H7 (cell line): ENCODE measurements at regions not wholly inside any gene's neighbourhood (a gene's known extent, or its start where the extent isn't known, plus 50 kb on each side); places are given as distances from the start of the nearest gene placed in this dataset.
A peak's percentile ranks its signal among the peaks of the same experiment; 100 is the strongest.

Experiments
- DNase-seq: peaks from one replicate; pipeline ENCODE4 v3.0.0; 2012
- H3K27me3 ChIP-seq: 2 replicates; pipeline ENCODE4 v1.6.0; 2011; ENCODE audit warnings: mild to moderate bottlenecking, low read length; ENCODE audit not compliant: control insufficient read depth, insufficient read depth
- H3K36me3 ChIP-seq: replicated peaks from 2 replicates; pipeline ENCODE4 v1.5.1; 2011; ENCODE audit warnings: low read length; ENCODE audit not compliant: control insufficient read depth, insufficient read depth
- H3K4me3 ChIP-seq: 2 replicates; pipeline ENCODE4 v1.5.1; 2011; ENCODE audit warnings: low read depth, mild to moderate bottlenecking, control low read depth, low read length, moderate library complexity; ENCODE audit not compliant: insufficient read depth

GRCh38 chrX:10759141-10759799, 138.9 kb upstream of the MID1 start:
- no peaks in the 10 kb centered on the region for H3K36me3 ChIP-seq
- no peak overlapping the region for H3K4me3 ChIP-seq
- DNase-seq: peak; percentile 58
- no peaks in the 10 kb centered on the region for H3K27me3 ChIP-seq

GRCh38 chrX:10761447-10761846, 141.1 kb upstream of the MID1 start:
- DNase-seq: no peak
- H3K36me3 ChIP-seq: no peaks in the 10 kb centered on the region
- no peaks in the 10 kb centered on the region; the same call in 1 of the 2 replicates for H3K27me3 ChIP-seq
- no peak overlapping the region for H3K4me3 ChIP-seq

GRCh38 chrX:10769195-10769594, 148.8 kb upstream of the MID1 start:
- Histone ChIP-seq H3K4me3 (no peak overlapping the region), H3K36me3 (no peaks in the 10 kb centered on the region), H3K27me3 (no peaks in the 10 kb centered on the region; the same call in 1 of the 2 replicates)
- DNase-seq: peak; percentile 59

- no peak overlapping the region for H3K4me3 ChIP-seq
- peak; percentile 40 for DNase-seq
- H3K27me3 ChIP-seq: no peaks in the 10 kb centered on the region; the same call in 1 of the 2 replicates
- no peaks in the 10 kb centered on the region for H3K36me3 ChIP-seq
Observed at GRCh38 chrX:10769696-10770619, 149.6 kb upstream of the MID1 start.

GRCh38 chrX:10773318-10773717, 152.9 kb upstream of the MID1 start:
- no peak for DNase-seq
- H3K36me3 ChIP-seq: no peaks in the 10 kb centered on the region
- H3K4me3 ChIP-seq: no peak overlapping the region
- H3K27me3 ChIP-seq: no peaks in the 10 kb centered on the region

GRCh38 chrX:10781847-10782530, 161.6 kb upstream of the MID1 start:
- H3K27me3 ChIP-seq: no peaks in the 10 kb centered on the region
- H3K4me3 ChIP-seq: no peak overlapping the region
- DNase-seq: no peak
- H3K36me3 ChIP-seq: no peaks in the 10 kb centered on the region

- no peak overlapping the region for H3K4me3 ChIP-seq
- no peaks in the 10 kb centered on the region for H3K27me3 ChIP-seq
- DNase-seq: no peak
- H3K36me3 ChIP-seq: no peaks in the 10 kb centered on the region
Observed at GRCh38 chrX:10783451-10783995, 163.1 kb upstream of the MID1 start.

GRCh38 chrX:10787264-10787663, 166.9 kb upstream of the MID1 start:
- no peak overlapping the region for H3K4me3 ChIP-seq
- H3K27me3 ChIP-seq: no peaks in the 10 kb centered on the region
- no peak for DNase-seq
- no peaks in the 10 kb centered on the region for H3K36me3 ChIP-seq

- H3K4me3 ChIP-seq: no peak overlapping the region
Observed at GRCh38 chrX:10794203-10794630, 173.8 kb upstream of the MID1 start.

GRCh38 chrX:10795721-10796120, 175.3 kb upstream of the MID1 start:
- Histone ChIP-seq H3K36me3 (no peaks in the 10 kb centered on the region), H3K4me3 (no peak overlapping the region), H3K27me3 (no peaks in the 10 kb centered on the region)
- no peak for DNase-seq

More at GRCh38 chrX:10794203-10794630, 173.8 kb upstream of the MID1 start:
- Histone ChIP-seq H3K36me3 (no peaks in the 10 kb centered on the region), H3K27me3 (no peaks in the 10 kb centered on the region)
- no peak for DNase-seq

- Histone ChIP-seq H3K4me3 (no peak overlapping the region), H3K36me3 (no peaks in the 10 kb centered on the region)
- no peak for DNase-seq
Observed at GRCh38 chrX:10797466-10797865, 177.1 kb upstream of the MID1 start.

GRCh38 chrX:10798041-10798440, 177.7 kb upstream of the MID1 start:
- Histone ChIP-seq H3K4me3 (no peak overlapping the region), H3K27me3 (no peaks in the 10 kb centered on the region), H3K36me3 (no peaks in the 10 kb centered on the region)
- no peak for DNase-seq

More at GRCh38 chrX:10797466-10797865, 177.1 kb upstream of the MID1 start:
- no peaks in the 10 kb centered on the region for H3K27me3 ChIP-seq

GRCh38 chrX:10800796-10801195, 180.4 kb upstream of the MID1 start:
- DNase-seq: no peak
- no peaks in the 10 kb centered on the region for H3K27me3 ChIP-seq
- H3K36me3 ChIP-seq: no peaks in the 10 kb centered on the region
- no peak overlapping the region for H3K4me3 ChIP-seq

- Histone ChIP-seq H3K36me3 (no peaks in the 10 kb centered on the region), H3K27me3 (no peaks in the 10 kb centered on the region), H3K4me3 (no peak overlapping the region)
- DNase-seq: no peak
Observed at GRCh38 chrX:10811111-10811510, 190.7 kb upstream of the MID1 start.
